ENCODE measurements at regions not wholly inside any gene's neighbourhood (a gene's known extent, or its start where the extent isn't known, plus 50 kb on each side); places are given as distances from the start of the nearest gene placed in this dataset.
"Not testable (repeated sequence)": the region's sequence is repeated elsewhere in the genome, so short reads cannot be mapped to it uniquely, and the experiment has no call there.

GRCh38 chr10:56178210-56178609 lies 182.8 kb downstream of the ZWINT start:
- no peak overlapping the region for H3K4me3 ChIP-seq
- intact Hi-C loops (cut with DNase I): no loop called here
- H3K9me3 ChIP-seq: no peaks in the 10 kb centered on the region
- H3K4me1 ChIP-seq (ENCODE audit: insufficient read depth): no peaks in the 10 kb centered on the region
- H3K27ac ChIP-seq: no peak overlapping the region
- no peaks in the 10 kb centered on the region for H3K27me3 ChIP-seq
- H3K36me3 ChIP-seq: no peaks in the 10 kb centered on the region
- DNase-seq: no peak
- TF ChIP-seq EP300 (IDR thresholded peaks at IDR 0.05): no peak
- no peak for TF ChIP-seq POLR2A (IDR thresholded peaks at IDR 0.05)
- TF ChIP-seq CTCF (IDR thresholded peaks at IDR 0.05): no peak
- 26 to 30% (median 29%) methylated on average over 4 of the region's 4 CpGs for WGBS, 3 donors

- H3K36me3 ChIP-seq; intact Hi-C loops (cut with DNase I); H3K27ac ChIP-seq; DNase-seq; H3K27me3 ChIP-seq; H3K4me3 ChIP-seq; H3K9me3 ChIP-seq; H3K4me1 ChIP-seq (ENCODE audit: insufficient read depth): not testable (repeated sequence)
- 94 to 96% (median 96%) methylated on average over 34 to 41 of the region's 41 CpGs for WGBS, 3 donors
These were observed 206.0 kb downstream of the ZWINT start for GRCh38 chr10:56155091-56155513.

- no peaks in the 10 kb centered on the region for H3K4me1 ChIP-seq (ENCODE audit: insufficient read depth)
- TF ChIP-seq EP300 (IDR thresholded peaks at IDR 0.05) (no peak), POLR2A (IDR thresholded peaks at IDR 0.05) (no peak)
- WGBS, 3 donors: 83 to 85% (median 85%) methylated on average over 2 of the region's 2 CpGs
- no peaks in the 10 kb centered on the region for H3K36me3 ChIP-seq
- H3K9me3 ChIP-seq: no peaks in the 10 kb centered on the region
- H3K27ac ChIP-seq: no peak overlapping the region
- no peak overlapping the region for H3K4me3 ChIP-seq
- H3K27me3 ChIP-seq: no peaks in the 10 kb centered on the region
- DNase-seq: no peak
- intact Hi-C loops (cut with DNase I): no loop called here
These were observed 214.3 kb downstream of the ZWINT start for GRCh38 chr10:56146806-56147205.

- H3K27me3 ChIP-seq: no peaks in the 10 kb centered on the region
- WGBS, 3 donors: 76% methylated on average over 1 of the region's 1 CpG
- DNase-seq: no peak
- no peak overlapping the region for H3K4me3 ChIP-seq
- intact Hi-C loops (cut with DNase I): no loop called here
- no peak overlapping the region for H3K27ac ChIP-seq
- no peaks in the 10 kb centered on the region for H3K9me3 ChIP-seq
- no peak for TF ChIP-seq CTCF (IDR thresholded peaks at IDR 0.05)
- no peak for TF ChIP-seq POLR2A (IDR thresholded peaks at IDR 0.05)
- TF ChIP-seq EP300 (IDR thresholded peaks at IDR 0.05): no peak
- H3K4me1 ChIP-seq (ENCODE audit: insufficient read depth): no peaks in the 10 kb centered on the region
- no peaks in the 10 kb centered on the region for H3K36me3 ChIP-seq
These were observed 218.8 kb downstream of the ZWINT start for GRCh38 chr10:56142092-56142728.

- intact Hi-C loops (cut with DNase I): no loop called here
- H3K4me3 ChIP-seq: no peak overlapping the region
- no peak for DNase-seq
- no peak overlapping the region for H3K27ac ChIP-seq
- no peaks in the 10 kb centered on the region for H3K4me1 ChIP-seq (ENCODE audit: insufficient read depth)
- no peak for TF ChIP-seq EP300 (IDR thresholded peaks at IDR 0.05)
- no peak for TF ChIP-seq CTCF (IDR thresholded peaks at IDR 0.05)
- no peak for TF ChIP-seq POLR2A (IDR thresholded peaks at IDR 0.05)
- no peaks in the 10 kb centered on the region for H3K36me3 ChIP-seq
- 49 to 51% (median 49%) methylated on average over 4 of the region's 4 CpGs for WGBS, 3 donors
- no peaks in the 10 kb centered on the region for H3K27me3 ChIP-seq
- H3K9me3 ChIP-seq: no peaks in the 10 kb centered on the region
These were observed 221.7 kb downstream of the ZWINT start for GRCh38 chr10:56139405-56139804.

All from ovary (tissue), 7 donors.